B cell (primary cell): ENCODE measurements at regions not wholly inside any gene's neighbourhood (a gene's known extent, or its start where the extent isn't known, plus 50 kb on each side); places are given as distances from the start of the nearest gene placed in this dataset.

Source experiments
- ATAC-seq: fragments of 200-7000 bp; cut with Tn5 transposase; one replicate; pipeline ENCODE4 v1.10.0; 2021; ENCODE audit warnings: low read depth, mild to moderate bottlenecking, moderate number of reproducible peaks, moderate library complexity
- CTCF ChIA-PET: fragments of 350-600 bp; sonication (Branson Sonifier 250); formaldehyde crosslinking; loops from one replicate; lab custom pipeline; 2021; ENCODE audit warnings: antibody characterized with exemption, inconsistent platforms; lab: Charles Lee
- POLR2A ChIA-PET: fragments of 350-600 bp; sonication (Branson Sonifier 250); formaldehyde crosslinking; loops from one replicate; lab custom pipeline; 2021; ENCODE audit warnings: antibody characterized with exemption; lab: Charles Lee
- DNase-seq: peaks from one replicate; pipeline ENCODE4 v3.0.0; 2013
- H2AFZ ChIP-seq: 2 replicates; pipeline ENCODE4 v1.6.1; 2012; ENCODE audit warnings: mild to moderate bottlenecking, low read depth, low read length; ENCODE audit not compliant: insufficient read depth, poor library complexity, severe bottlenecking
- H3K27ac ChIP-seq, 2 donors: 1 replicate in 1 of 2; 2 replicates in 1 of 2; pipeline ENCODE4 v1.5.1; 2012 to 2013; ENCODE audit warnings: low read length in 2 of 2, mild to moderate bottlenecking in 2 of 2, moderate library complexity in 1 of 2
- H3K27me3 ChIP-seq, 4 experiments: fragments of 200-600 bp in 1 of 4; sonication (generic) in 1 of 4; replicated peaks in 1 of 4; 1 replicate in 2 of 4; 2 replicates in 2 of 4; pipeline versions ENCODE4 v1.6.1 to v1.7.0; 2013 to 2016; ENCODE audit warnings: low read length in 3 of 4, mild to moderate bottlenecking in 2 of 4, mixed read lengths in 1 of 4, moderate library complexity in 1 of 4; ENCODE audit not compliant: insufficient read depth in 4 of 4, control insufficient read depth in 3 of 4; ENCODE audit errors: control extremely low read depth in 1 of 4
- H3K36me3 ChIP-seq, 2 experiments: replicated peaks in 1 of 2; 1 replicate in 1 of 2; 2 replicates in 1 of 2; pipeline versions ENCODE4 v1.6.1 to v1.7.1; 2013; ENCODE audit warnings: low read length in 1 of 2; ENCODE audit not compliant: insufficient read depth in 2 of 2, control insufficient read depth in 1 of 2; ENCODE audit errors: control extremely low read depth in 1 of 2, extremely low read depth in 1 of 2
- H3K4me1 ChIP-seq, 2 donors: fragments of 200-600 bp in 1 of 2; sonication (generic) in 1 of 2; 1 replicate in 1 of 2; 2 replicates in 1 of 2; pipeline versions ENCODE4 v1.5.1 to v1.6.1; 2013 to 2017; ENCODE audit warnings: low read length in 2 of 2; ENCODE audit not compliant: control insufficient read depth in 2 of 2, insufficient read depth in 2 of 2
- H3K4me2 ChIP-seq: replicated peaks from 2 replicates; pipeline ENCODE3; 2012; ENCODE audit warnings: mild to moderate bottlenecking, low read depth, low read length; ENCODE audit not compliant: poor library complexity, severe bottlenecking
- H3K4me3 ChIP-seq, 5 experiments: fragments of 200-600 bp in 1 of 5; sonication (generic) in 1 of 5; 1 replicate in 3 of 5; 2 replicates in 2 of 5; pipeline versions ENCODE4 v1.5.1 to v1.7.0; 2011 to 2016; ENCODE audit warnings: low read length in 4 of 5, mild to moderate bottlenecking in 4 of 5, low read depth in 2 of 5, control low read depth in 1 of 5, moderate library complexity in 1 of 5; ENCODE audit not compliant: insufficient read depth in 1 of 5; ENCODE audit errors: control extremely low read depth in 1 of 5, extremely low read depth in 1 of 5
- H3K79me2 ChIP-seq: fragments of 200-600 bp; sonication (generic); one replicate; pipeline ENCODE4 v1.6.0; 2016; ENCODE audit warnings: low read length; ENCODE audit not compliant: control insufficient read depth, insufficient read depth
- H3K9ac ChIP-seq: fragments of 200-600 bp; sonication (generic); 2 replicates; pipeline ENCODE4 v1.6.1; 2017; ENCODE audit warnings: mild to moderate bottlenecking, low read length, moderate library complexity
- H3K9me3 ChIP-seq, 3 donors: one replicate each; pipeline versions ENCODE4 v1.6.1 to v1.7.1; 2013; ENCODE audit warnings: low read length in 2 of 3; ENCODE audit not compliant: control insufficient read depth in 2 of 3, insufficient read depth in 1 of 3; ENCODE audit errors: control extremely low read depth in 1 of 3
- H4K20me1 ChIP-seq: 2 replicates; pipeline ENCODE4 v1.6.0; 2012; ENCODE audit warnings: mild to moderate bottlenecking, low read length; ENCODE audit not compliant: insufficient read depth, control insufficient read depth, poor library complexity, severe bottlenecking
- H3K27ac Mint-ChIP-seq: one replicate; pipeline ENCODE4 v1.8.0; 2021; ENCODE audit warnings: mixed read lengths
- H3K27me3 Mint-ChIP-seq: one replicate; pipeline ENCODE4 v1.8.0; 2021; ENCODE audit warnings: mixed read lengths
- H3K4me1 Mint-ChIP-seq: one replicate; pipeline ENCODE4 v1.8.0; 2021; ENCODE audit warnings: mixed read lengths
- H3K4me3 Mint-ChIP-seq: one replicate; pipeline ENCODE4 v1.8.0; 2021; ENCODE audit warnings: mixed read lengths
- H3K9me3 Mint-ChIP-seq: one replicate; pipeline ENCODE4 v1.8.0; 2022; ENCODE audit warnings: mixed read lengths; ENCODE audit not compliant: insufficient read depth
- CTCF ChIP-seq: fragments of 200-600 bp; IDR thresholded peaks from one replicate; pipeline ENCODE4 v1.8.0; 2022; ENCODE audit warnings: antibody characterized with exemption, mild to moderate bottlenecking
- EZH2 ChIP-seq: IDR thresholded peaks from 2 replicates; pipeline ENCODE4 v1.6.1; 2012; ENCODE audit warnings: borderline replicate concordance, low read depth, mild to moderate bottlenecking, moderate library complexity, low read length; ENCODE audit not compliant: insufficient read depth, poor library complexity, severe bottlenecking
- WGBS: methylation state at CpG from one replicate; pipeline ENCODE4 v1.1.5; 2013; ENCODE audit warnings: missing lambda C conversion rate; ENCODE audit not compliant: insufficient coverage; 5-methylcytosine and 5-hydroxymethylcytosine counted together
- intact Hi-C: fragments of 100-400 bp; cut with micrococcal nuclease; formaldehyde crosslinking; loops from one replicate; pipeline ENCODE4 v1.10.0; 2022

GRCh38 chr14:66165337-66165736, 320.8 kb upstream of the CCDC196 start:
- Histone ChIP-seq H4K20me1 (no peaks in the 10 kb centered on the region), H3K4me2 (no peak overlapping the region), H2AFZ (no peak overlapping the region), H3K4me1 (no peaks in the 10 kb centered on the region), H3K27me3 (peaks cover 0 to 4% (median 1%) of the 10 kb centered on the region in 4 experiments), H3K27ac (no peak overlapping the region), H3K9ac (no peak overlapping the region), H3K9me3 (no peaks in the 10 kb centered on the region), H3K79me2 (no peaks in the 10 kb centered on the region), H3K4me3 (no peak overlapping the region), H3K36me3 (no peaks in the 10 kb centered on the region)
- DNase-seq (no peak), ATAC-seq (no peak)
- Mint-ChIP-seq H3K27me3 (peaks cover 31% of the 10 kb centered on the region), H3K4me1 (no peaks in the 10 kb centered on the region), H3K9me3 (no peaks in the 10 kb centered on the region), H3K27ac (no peak overlapping the region), H3K4me3 (no peak overlapping the region)
- intact Hi-C loops, result no loop called here
- ChIA-PET POLR2A (no interaction called here), CTCF (no interaction called here)
- no CpG with 5 or more reads among the region's 3 CpGs for WGBS
- TF ChIP-seq CTCF, result no peak
- TF ChIP-seq EZH2, result no peak

- 100% methylated on average over 1 of the region's 1 CpG for WGBS
- no peak for ATAC-seq
- no peak overlapping the region for H3K4me2 ChIP-seq
- H3K4me3 ChIP-seq, result no peak overlapping the region
- no peaks in the 10 kb centered on the region for H3K4me1 ChIP-seq
- H4K20me1 ChIP-seq, result no peaks in the 10 kb centered on the region
- Mint-ChIP-seq H3K4me1 (no peaks in the 10 kb centered on the region), H3K9me3 (no peaks in the 10 kb centered on the region), H3K27ac (no peak overlapping the region), H3K27me3 (peaks cover 28% of the 10 kb centered on the region), H3K4me3 (no peak overlapping the region)
- H3K27me3 ChIP-seq, result no peaks in the 10 kb centered on the region
- H3K79me2 ChIP-seq, result no peaks in the 10 kb centered on the region
- POLR2A ChIA-PET, result no interaction called here
- intact Hi-C loops, result no loop called here
- peaks cover 0 to 3% (median 0%) of the 10 kb centered on the region in 3 donors for H3K9me3 ChIP-seq
- CTCF ChIA-PET, result no interaction called here
- no peak overlapping the region for H3K9ac ChIP-seq
- TF ChIP-seq CTCF (no peak), EZH2 (no peak)
- no peak overlapping the region for H2AFZ ChIP-seq
- H3K36me3 ChIP-seq, result no peaks in the 10 kb centered on the region
- DNase-seq, result no peak
- no peak overlapping the region for H3K27ac ChIP-seq
Observed at GRCh38 chr14:66174453-66174891, 311.7 kb upstream of the CCDC196 start.
